ENCODE measurements at regions not wholly inside any gene's neighbourhood (a gene's known extent, or its start where the extent isn't known, plus 50 kb on each side); places are given as distances from the start of the nearest gene placed in this dataset.
"Not testable (repeated sequence)": the region's sequence is repeated elsewhere in the genome, so short reads cannot be mapped to it uniquely, and the experiment has no call there.

- DNase-seq = no peak
Measured at GRCh38 chr6:134821928-134822864, 127.7 kb downstream of the ALDH8A1 start.

GRCh38 chr6:134821397-134821796 is 128.5 kb downstream of the ALDH8A1 start:
- DNase-seq = no peak

- no peak for DNase-seq
Measured at GRCh38 chr6:134819863-134820800, 129.8 kb downstream of the ALDH8A1 start.

- no peak for DNase-seq
Measured at GRCh38 chr6:134819236-134819635, 130.7 kb downstream of the ALDH8A1 start.

GRCh38 chr6:134817448-134817847 is 132.5 kb downstream of the ALDH8A1 start:
- DNase-seq = no peak

- DNase-seq = no peak
Measured at GRCh38 chr6:134816780-134817179, 133.1 kb downstream of the ALDH8A1 start.

- DNase-seq = no peak
Measured at GRCh38 chr6:134816300-134816699, 133.6 kb downstream of the ALDH8A1 start.

GRCh38 chr6:134814076-134814695 is 135.7 kb downstream of the ALDH8A1 start:
- no peak for DNase-seq

GRCh38 chr6:134813146-134813545 is 136.8 kb downstream of the ALDH8A1 start:
- no peak for DNase-seq

- DNase-seq = no peak
Measured at GRCh38 chr6:134810402-134810801, 139.5 kb downstream of the ALDH8A1 start.

- no peak for DNase-seq
Measured at GRCh38 chr6:134809130-134809529, 140.8 kb downstream of the ALDH8A1 start.

GRCh38 chr6:134806180-134806798 is 143.6 kb downstream of the ALDH8A1 start:
- no peak for DNase-seq

GRCh38 chr6:134805168-134805567 is 144.7 kb downstream of the ALDH8A1 start:
- DNase-seq = no peak

- DNase-seq = not testable (repeated sequence)
Measured at GRCh38 chr6:134804311-134804710, 145.6 kb downstream of the ALDH8A1 start.

GRCh38 chr6:134802426-134803058 is 147.4 kb downstream of the ALDH8A1 start:
- DNase-seq = no peak

- no peak for DNase-seq
Measured at GRCh38 chr6:134797400-134798113, 152.3 kb downstream of the ALDH8A1 start.

GRCh38 chr6:134795691-134796090 is 154.2 kb downstream of the ALDH8A1 start:
- no peak for DNase-seq

GRCh38 chr6:134795001-134795400 is 154.9 kb downstream of the ALDH8A1 start:
- DNase-seq = no peak

- not testable (repeated sequence) for DNase-seq
Measured at GRCh38 chr6:134791243-134791843, 158.6 kb downstream of the ALDH8A1 start.

- no peak for DNase-seq
Measured at GRCh38 chr6:134787261-134787877, 162.5 kb downstream of the ALDH8A1 start.
